Left kidney (tissue), 1 donor: ENCODE measurements at regions not wholly inside any gene's neighbourhood (a gene's known extent, or its start where the extent isn't known, plus 50 kb on each side); places are given as distances from the start of the nearest gene placed in this dataset.
"Not testable (repeated sequence)": the region's sequence is repeated elsewhere in the genome, so short reads cannot be mapped to it uniquely, and the experiment has no call there.

Experiments used
- DNase-seq: peaks from one replicate; pipeline ENCODE4 v3.0.0-alpha.2; 2013

DNA sequence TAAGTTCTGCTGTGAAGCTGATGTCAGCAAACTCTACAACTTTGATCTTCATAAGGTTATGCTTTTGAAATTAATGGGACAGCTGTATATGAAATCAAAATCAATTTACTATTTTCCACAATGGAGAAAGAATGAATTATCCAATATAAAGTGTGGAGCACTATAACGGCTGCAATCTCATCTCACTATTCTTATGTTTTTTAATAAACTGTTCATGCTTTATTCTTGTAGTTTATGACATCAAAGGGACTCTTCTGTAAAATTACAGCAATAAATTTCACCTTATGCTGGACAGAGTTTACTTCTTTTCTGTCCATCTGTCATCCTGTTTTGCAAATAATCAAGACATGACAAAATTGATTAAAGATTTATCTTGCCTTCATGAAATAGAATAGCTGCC is 192.5 kb downstream of the TECRL start:
- no peak for DNase-seq

DNA sequence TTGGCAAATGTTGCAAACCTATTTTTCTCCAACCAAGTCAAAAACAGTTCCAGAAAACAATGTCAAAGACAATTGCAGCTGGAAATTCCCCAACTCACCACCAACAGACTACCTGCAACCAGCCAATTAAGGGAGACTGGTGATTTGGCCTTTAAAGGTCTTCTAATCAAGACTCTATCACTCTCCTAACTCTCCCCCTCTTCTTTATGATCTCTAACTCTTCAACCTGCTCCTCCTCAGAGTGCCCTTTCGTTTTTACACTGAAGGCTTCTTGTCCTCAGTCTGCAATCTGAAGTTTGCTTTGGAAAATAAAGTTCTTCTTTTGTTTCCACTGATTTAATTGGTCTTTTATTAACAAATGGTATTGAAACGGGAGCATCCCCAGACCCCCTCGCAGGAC is 203.9 kb downstream of the TECRL start:
- no peak for DNase-seq

DNA sequence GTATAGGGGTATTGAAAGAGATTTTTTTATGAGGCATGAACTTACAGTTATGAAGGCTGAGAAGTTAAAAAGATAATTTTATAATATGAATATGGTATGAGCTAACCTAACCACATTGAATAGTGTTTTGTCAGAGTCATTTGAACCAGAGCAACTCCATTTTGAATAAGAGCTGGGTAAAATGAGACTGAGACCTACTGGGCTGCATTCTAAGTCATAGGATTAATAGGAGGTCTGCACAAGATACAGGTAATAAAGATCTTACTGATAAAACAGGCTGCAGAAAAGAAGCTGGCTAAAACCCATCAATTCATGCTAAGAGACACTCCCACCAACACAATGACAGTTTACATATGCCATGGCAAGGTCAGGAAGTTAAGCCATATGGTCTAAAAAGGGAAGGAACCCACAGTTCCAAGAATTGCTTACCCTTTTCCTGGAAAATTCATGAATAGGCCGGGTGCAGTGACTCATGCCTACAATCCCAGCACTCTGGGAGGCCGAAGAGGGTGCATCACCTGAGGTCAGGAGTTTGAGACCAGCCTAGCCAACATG is 209.2 kb downstream of the TECRL start:
- DNase-seq = no peak

- no peak for DNase-seq
Observed at GRCh38 chr4:64195582-64195981, 213.7 kb downstream of the TECRL start.

DNA sequence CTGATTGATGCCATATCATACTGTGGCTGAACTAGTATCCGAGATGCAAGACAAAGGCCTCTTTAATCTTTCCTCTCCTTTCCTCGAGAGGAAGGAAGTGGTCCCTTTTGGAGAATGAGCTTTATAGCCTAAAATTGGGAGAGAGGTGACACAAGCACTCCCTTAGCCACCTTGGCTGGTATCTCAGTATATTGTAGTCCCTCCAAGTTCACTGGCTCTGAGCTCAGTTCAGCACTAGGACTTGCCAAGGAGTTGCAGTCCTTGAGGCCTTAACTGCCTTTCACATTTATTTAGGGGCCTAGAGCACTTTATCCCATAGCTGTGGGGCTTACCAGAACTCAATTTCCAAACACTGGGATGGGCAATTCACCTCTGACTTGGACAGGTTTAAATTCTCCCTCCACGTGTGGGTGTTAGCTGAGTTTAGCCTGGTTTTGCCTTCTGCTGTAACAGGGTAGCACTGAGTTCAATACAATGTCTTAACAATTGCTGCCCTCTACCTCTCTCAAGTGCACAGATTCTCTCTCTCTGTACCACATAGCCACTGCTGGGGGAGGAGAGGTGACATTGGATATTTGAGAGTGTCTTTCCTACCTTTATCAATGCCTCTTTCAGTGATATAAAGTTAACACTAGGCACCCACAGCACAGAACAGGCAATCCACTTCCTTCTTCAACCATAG is 216.4 kb downstream of the TECRL start:
- DNase-seq = no peak

DNA sequence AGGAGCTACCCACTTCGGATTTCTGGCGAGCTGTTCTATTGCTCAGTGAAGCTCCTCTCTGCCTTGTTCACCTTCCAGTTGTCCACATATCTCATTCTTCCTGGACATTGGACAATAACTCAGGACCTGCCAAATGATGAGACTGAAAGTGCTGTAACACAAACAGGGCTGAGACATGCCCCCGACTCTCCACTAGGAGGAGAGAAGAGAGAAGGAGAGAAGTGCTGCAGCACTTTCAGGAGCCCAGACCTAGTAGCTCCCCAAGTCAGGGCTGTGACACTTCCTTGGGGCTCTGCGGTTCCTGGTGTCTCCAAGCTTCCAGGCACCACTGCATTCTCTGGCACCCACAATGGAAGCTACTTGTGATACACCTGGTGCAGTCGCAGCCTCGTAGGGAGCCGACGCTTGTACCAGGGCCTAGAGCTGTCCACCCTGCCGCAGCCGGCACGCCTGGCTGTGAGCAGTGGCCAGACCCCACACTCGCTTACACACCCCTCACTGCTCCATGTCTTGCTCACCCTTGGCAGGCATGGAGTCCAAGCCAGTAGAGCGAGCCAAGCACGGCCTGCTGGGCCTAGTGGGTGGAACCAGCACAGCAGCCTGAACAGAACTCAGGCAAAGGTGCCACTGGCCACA is 234.9 kb downstream of the TECRL start:
- DNase-seq = no peak

- DNase-seq = no peak
Observed at GRCh38 chr4:64166365-64166764, 242.9 kb downstream of the TECRL start.

DNA sequence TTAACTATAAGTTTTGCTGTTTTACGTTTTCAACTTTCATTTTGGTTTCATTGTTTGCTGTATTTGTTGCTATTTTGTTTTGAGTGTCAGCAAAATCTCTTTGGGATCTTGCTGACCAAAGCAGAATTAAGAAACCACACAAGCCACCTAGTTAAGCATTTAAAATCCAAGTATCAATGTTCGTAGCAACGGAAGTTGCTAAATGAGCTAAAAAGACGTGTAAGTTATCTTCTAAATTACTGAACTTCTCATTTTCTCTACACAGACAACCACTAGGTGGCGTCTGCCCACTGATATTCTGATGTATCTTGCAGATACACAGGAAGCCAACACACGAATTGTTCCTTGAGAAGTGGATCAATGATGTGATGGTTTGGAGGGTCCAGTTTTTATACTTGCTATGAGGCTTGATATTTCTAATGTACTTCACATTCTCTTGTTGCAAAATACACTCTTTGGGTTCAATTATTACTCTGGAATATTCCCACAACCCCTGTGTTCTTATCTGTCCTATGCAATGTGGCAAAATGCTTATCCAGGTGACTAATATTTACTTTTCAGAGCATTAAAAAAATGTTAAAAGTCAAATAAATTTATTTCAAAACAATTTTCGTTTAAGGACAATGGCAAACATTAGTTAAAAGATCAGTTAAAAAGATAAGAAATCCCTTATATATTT is 250.5 kb downstream of the TECRL start:
- peak; percentile 55 for DNase-seq

DNA sequence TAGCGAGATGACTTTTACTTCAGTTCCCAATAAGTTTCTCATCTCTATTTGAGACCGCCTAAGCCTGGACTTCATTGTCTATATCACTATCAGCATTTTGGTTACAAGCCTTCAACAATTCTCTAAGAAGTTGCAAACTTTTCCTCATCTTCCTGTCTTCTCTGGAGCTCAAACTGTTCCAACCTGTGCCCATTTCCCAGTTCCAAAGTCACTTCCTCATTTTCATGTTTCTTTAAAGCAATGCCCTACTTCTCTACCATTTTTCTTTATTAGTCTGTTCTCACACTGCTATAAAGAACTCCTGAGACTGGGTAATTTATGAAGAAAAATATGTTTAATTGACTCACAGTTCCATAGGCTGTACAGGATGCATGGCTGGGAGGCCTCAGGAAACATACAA is 251.9 kb downstream of the TECRL start:
- no peak for DNase-seq

GRCh38 chr4:64156253-64156652 is 253.0 kb downstream of the TECRL start:
- DNase-seq = no peak

GRCh38 chr4:64146030-64146429 is 263.2 kb downstream of the TECRL start:
- no peak for DNase-seq

GRCh38 chr4:64144994-64145393 is 264.3 kb downstream of the TECRL start:
- DNase-seq = no peak

- DNase-seq = no peak
Observed at GRCh38 chr4:64130907-64131306, 278.3 kb downstream of the TECRL start.

DNA sequence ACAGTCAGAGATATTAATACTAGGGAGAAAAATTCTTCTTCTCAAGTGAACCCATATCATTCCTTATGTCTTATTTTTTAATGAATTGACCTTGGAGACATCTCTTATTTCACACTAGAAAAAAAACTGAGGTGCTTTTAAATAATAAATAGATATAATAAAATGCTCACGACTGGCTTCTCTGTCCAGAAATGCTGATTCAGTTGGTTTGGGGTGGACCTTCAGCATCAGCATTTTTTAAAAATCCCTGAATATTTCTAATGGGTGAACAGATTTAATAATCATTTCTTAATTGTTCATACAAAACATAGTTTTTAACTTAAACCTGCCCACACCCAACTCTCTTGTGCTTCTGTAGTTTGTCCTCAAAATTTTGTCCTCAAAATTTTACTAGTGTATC is 283.9 kb downstream of the TECRL start:
- no peak for DNase-seq

DNA sequence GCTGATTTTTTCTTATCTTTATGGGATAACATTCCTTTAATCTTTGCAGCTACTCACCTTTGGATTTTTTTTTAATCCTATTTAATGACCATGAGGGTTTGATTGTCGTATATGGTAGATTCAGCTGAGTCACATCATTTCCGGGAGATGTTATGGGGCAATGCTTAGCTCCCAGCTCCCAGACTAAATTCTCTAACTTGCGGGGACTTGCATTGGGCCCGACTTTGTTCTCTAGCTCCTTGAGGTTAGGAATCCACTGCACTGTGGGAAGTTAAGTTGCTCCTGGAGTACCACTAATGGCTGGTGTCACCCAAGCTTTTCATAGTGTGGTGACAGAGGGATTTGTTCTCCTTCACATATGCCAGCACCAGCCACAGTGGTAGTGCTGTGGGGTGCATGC is 287.4 kb downstream of the TECRL start:
- DNase-seq = no peak

GRCh38 chr4:64105903-64106302 is 303.3 kb downstream of the TECRL start:
- DNase-seq = no peak

GRCh38 chr4:64095398-64095797 is 313.9 kb downstream of the TECRL start:
- no peak for DNase-seq

- DNase-seq = no peak
Observed at GRCh38 chr4:64079316-64079715, 329.9 kb downstream of the TECRL start.

DNA sequence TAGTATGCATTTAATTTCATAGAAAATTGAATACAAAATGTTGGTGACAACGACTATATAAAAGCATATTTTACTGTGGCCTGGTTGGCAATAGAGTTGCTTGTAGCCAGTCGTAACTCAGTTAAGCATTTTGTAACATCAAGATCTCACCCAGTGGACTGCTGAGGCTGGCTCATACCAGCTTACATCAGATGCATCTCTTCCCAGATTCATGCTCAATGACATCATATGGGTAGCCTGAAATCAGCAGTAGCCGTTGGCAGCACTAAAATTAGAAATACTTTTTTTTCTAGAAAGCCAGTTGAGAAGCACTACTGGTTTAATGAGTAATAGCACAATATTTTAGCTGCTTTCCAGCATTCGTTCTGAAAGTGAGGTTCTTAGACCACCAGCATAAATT is 341.2 kb downstream of the TECRL start:
- no peak for DNase-seq

DNA sequence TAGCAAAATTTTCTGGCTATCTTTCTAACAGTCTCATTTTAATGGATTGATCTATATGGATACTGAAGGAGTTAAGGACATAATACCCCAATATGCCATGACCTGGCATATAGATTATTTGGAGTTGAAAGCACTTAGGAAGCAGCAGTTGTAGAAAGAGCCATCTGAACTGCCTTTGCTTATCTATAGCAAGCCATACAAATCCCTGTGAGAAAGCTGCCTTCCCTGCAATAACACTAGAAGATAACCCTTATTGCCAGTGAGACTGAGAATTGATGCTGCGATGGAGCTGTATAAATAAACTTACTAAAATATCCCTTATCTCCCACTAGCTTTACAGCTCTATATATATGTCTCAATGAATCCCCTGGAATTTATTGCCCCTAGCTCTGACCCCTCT is 346.3 kb downstream of the TECRL start:
- no peak for DNase-seq

DNA sequence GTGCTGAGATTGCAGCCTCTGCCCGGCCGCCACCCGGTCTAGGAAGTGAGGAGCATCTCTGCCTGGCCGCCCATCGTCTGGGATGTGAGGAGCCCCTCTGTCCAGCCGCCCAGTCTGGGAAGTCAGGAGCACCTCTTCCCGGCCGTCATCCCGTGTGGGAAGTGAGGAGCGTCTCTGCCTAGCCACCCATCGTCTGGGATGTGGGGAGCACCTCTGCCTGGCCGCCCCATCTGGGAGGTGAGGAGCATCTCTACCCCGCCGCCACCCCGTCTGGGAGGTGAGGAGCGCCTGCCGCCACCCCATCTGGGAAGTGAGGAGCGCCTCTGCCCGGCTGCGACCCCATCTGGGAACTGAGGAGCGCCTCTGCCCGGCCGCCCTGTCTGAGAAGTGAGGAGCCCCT is 372.2 kb downstream of the TECRL start:
- DNase-seq = not testable (repeated sequence)

- no peak for DNase-seq
Observed at GRCh38 chr4:64022560-64022959, 386.7 kb downstream of the TECRL start.

- DNase-seq = no peak
Observed at GRCh38 chr4:64016893-64017292, 392.4 kb downstream of the TECRL start.
